ENCODE measurements at regions not wholly inside any gene's neighbourhood (a gene's known extent, or its start where the extent isn't known, plus 50 kb on each side); places are given as distances from the start of the nearest gene placed in this dataset.
"Not testable (repeated sequence)": the region's sequence is repeated elsewhere in the genome, so short reads cannot be mapped to it uniquely, and the experiment has no call there.

DNA sequence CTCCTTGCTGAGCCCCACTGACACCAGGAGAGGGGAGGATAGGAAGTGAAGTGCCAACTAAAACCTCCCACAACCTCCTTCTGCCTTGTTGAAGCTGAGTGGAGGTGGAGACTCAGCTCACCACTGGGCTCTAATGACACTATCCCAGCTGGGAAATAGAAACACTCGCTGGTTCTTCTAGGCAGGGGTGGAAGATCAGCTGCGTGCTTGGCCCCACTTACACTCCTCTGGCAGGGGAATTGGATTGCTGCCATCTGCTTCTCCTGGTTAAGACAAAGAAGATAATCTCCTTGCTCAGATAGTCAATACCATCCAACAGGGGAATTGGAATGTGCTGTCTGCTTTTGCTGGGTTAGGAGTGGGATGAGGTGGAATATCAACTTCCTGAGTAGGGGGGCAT is 392.5 kb downstream of the ZNF674 start:
- DNase-seq: no peak

DNA sequence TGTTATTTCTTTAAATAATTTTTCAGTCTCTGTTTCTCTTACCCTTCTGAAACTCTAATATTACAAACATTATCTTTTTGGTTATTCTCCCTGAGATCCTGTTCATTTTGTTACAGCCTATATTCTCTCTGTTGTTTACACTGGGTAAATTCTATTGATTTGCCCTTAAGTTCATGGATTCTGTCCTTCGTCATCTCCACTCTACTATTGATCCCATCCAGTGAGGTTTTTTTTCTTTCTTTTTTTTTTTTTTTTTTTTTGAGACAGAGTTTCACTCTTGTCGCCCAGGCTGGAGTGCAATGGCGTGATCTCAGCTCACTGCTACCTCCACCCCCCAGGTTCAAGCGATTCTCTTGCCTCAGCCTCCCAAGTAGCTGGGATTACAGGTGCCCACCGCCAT is 393.9 kb downstream of the ZNF674 start:
- not testable (repeated sequence) for DNase-seq

DNA sequence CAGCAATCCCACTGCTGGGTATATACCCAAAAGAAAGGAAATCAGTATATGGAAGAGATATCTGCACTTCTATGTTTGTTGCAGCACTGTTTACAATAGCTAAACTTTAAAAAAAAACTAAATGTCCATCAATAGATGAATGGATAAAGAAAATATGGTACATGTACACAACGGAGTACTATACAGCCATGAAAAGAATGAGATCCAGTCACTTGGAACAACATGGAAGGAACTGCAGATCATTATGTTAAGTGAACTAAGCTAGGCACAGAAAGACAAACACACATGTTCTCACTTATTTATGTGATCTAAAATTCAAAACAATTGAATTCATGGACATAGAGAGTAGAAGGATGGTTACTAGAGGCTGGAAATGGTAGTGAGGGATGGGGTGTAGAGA is 400.7 kb downstream of the ZNF674 start:
- no peak for DNase-seq

DNA sequence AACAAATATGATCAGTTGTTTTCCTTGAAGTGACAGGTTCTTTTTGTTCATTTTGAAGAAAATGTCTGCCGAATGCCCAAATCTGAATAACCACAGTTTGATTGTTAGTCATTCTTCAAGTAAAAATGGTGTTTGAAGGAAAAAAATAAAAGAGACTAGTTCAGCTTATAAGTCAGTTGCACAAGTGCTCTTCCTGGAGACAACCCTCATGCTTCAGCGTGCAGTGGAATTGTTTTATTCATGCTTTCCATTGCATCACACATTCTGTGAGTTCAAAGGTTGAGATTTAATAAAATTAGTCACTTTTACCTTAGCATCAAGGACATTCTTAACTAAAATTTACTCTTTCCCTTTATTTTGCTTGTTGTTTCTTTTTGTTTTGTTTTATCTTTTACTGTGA is 404.9 kb downstream of the ZNF674 start:
- DNase-seq: peak in 1 of 5 experiments; percentile 3

DNA sequence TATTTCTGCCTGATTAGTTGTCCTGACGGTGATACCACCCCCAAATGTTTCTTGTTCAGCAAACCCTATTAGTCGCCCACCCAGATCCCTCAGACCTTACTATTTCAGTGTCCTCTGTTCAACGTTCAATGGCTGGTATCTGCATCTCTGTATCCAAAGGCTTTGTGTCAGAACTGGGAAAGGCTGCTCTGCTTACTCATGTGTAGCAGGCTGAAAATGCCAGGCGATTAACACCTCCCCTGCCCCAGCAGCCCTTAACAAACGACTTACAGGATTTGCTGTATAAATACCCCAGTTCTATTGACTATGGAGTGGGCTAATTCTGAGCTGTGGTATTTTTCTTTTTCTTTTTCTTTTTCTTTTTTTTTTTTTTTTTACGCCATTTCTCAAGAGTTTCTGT is 415.0 kb downstream of the ZNF674 start:
- DNase-seq: no peak

DNA sequence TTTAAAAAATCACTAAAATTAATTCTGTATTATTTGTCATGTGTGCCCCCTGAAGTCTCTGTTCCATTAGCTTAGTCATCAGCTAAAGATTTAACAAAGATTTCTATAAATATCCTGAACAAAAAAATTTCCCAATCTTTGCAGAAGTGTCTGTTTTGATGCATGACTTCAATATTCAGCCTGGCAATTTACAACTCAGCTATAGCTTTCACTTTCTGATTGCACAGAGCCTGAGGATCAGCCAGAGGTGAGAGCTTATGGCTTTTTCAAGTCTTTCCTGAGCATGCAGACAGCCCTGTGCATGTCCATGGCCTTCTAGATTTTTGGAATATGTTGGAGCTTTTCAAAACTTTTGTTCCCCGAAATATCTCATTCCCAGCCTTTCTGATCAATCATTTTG is 420.1 kb downstream of the ZNF674 start:
- peak in 1 of 5 experiments; percentile 3 for DNase-seq

DNA sequence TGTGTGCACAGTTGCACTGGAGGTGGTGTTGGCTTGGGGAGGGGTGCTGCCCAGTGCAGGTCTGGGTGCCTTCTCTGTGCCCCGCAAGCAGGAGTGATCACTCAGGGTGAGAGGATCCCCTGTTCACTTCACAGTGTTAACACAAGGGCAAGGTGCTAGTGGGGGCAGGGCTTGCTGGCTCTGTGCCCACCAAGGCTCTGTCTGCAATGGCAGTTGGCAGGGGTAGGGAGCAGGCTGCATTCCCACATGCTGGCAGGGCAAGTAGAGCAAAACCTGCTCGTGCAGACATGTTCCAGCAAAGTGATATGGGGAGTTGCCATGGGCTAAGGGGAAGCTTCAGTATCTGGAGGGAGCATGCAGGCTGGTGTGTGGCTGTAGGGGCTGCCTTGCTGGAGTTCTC is 428.0 kb downstream of the ZNF674 start:
- no peak for DNase-seq

DNA sequence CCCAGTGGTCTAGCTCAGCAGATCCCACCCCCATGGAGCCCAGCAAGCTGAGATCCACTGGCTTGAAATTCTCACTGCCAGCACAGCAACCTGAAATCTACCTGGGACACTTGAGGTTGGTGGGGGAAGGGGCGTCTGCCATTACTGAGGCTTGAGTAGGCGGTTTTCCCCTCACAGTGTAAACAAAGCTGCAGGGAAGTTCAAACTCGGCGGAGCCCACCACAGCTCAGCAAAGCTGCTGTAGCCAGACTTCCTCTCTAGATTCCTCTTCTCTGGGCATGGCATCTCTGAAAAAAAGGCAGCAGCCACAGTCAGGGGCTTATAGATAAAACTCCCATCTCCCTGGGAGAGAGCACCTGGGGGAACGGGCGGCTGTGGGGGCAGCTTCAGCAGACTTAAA is 457.9 kb downstream of the ZNF674 start:
- not testable (repeated sequence) for DNase-seq

DNA sequence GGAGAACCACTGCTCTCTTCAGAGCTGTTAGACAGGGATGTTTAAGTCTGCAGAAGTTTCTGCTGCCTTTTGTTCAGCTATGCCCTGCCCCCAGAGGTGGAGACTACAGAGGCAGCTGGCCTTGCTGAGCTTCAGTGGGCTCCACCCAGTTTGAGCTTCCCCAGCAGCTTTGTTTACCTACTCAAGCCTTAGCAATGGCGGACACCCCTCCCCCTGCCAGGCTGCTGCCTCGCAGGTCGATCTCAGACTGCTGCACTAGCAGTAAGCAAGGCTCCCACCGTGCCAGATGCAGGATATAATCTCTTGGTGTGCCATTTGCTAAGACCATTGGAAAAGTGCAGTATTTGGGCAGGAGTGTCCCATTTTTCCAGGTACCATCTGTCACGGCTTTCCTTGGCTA is 465.1 kb downstream of the ZNF674 start:
- DNase-seq: not testable (repeated sequence)

DNA sequence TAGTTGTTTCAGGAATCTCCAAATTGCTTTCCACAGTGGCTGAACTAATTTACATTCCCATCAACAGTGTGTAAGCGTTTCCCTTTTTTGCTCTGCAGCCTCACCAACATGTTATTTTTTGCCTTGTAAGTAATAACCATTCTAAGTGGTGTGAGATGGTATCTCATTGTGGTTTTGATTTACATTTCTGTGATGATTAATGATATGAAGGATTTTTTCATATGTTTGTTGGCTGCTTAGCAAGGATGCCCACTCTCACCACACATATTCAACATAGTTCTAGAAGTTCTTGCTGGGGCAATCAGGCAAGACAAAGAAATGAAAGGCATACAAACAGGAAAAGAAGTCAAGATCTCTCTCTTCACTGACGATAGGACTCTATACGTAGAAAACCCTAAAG is 472.4 kb downstream of the ZNF674 start:
- peak in 1 of 5 experiments; percentile 60 for DNase-seq

DNA sequence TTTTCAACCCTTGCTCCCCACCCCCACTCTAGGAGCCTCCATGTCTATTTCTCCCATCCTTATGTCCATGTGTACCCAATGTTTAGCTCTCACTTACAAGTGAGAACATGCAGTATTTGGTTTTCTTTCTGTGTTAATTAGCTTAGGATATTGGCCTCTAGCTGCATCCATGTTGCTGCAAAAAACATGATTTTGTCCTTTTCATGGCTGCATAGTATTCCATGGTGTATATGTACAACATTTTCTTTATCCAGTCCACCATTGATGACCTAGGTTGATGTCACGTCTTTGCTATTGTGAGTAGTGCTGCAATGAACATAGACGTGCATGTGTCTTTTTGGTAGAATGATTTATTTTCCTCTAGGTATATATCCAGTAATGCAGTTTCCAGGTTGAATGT is 472.8 kb downstream of the ZNF674 start:
- no peak for DNase-seq

DNA sequence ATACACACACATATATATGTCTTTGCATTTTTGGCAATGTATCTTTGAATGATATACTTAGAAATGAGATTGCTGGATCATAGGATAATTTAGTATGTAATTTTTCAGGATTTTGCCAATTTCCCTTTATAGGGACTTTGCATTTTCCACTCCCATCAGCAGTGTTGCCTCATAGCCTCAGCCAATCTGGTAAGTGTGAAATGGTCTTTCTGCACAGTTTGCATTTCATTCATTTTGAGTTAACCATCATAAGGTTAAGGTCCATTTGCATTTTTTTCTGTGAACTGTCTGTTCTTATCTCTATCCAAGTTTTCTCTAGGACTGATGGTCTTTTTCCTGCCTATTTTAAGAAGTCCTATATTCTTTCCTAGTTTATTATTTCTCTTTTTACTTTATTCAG is 474.8 kb downstream of the ZNF674 start:
- DNase-seq: no peak

DNA sequence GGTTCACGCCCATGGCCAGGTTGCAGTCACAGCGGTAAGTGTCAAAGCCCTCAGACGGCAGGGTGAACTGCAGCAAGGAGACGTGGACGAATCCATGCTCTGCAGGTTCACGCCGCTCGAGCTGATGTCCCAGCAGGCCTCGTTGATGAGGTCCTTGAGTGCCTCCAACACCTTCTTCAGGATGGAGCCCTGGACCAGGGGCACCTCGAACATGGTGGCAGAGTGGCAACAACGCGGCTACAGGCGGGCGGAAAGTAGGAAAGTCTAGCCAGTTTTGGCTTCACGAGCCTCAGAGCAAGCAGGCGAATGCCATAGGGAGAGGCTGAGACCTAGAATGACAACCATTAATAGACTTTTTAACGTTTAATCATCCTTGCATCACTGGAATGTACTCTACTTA is 485.9 kb downstream of the ZNF674 start:
- no peak for DNase-seq

DNA sequence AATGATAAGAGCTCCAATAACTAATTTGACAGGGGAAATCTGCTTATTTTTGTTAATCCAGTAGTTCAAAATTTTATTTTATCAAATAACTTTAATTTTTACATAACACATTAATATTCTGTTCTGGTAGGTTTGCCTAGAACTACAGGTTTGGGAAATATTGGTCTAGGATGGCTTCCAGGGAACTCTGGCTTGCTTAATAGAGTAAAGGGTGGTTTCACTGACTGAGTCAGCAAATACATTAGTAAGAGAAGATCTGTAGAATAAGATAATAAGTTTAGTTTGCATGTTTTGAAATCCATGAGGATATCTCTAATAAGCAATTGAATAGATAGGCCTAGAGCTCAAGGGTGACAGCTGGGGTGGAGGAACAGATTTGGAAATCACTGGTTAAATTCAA is 500.7 kb downstream of the ZNF674 start:
- DNase-seq: no peak

DNA sequence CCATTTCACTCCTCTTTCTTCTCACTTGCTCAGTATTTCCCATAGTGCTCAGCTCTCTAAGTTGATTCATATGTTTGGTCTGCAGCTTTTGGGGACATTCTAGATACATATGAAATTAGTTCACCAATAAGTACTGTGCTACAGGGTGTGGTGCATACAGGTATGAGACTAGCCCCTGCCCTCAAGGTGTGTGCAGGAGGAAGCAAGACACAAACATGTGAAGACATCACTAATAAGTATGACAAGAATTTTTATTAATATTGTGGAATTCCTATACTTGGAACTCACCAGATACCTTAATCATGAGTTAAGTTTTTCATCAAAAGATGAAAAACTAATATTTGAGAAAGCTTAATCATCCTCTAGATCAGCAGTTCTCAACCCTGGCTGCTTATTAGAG is 505.2 kb downstream of the ZNF674 start:
- DNase-seq: no peak

DNA sequence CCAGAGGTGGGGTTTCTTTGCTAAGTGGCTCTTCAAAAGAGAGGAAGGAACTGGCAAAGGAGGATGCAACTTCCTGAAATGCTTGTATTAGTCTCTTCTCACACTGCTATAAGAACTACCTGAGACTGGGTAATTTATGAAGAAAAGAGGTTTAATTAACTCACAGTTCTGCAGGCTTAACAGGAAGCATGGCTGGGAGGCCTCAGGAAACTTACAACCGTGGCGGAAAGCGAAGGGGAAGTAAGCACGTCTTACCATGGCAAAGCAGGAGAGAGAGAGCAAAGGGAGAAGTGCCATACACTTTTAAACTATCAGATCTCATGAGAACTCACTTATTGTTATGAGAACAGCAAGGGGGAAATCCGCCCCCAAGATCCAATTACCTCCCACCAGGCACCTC is 505.7 kb downstream of the ZNF674 start:
- DNase-seq: no peak

DNA sequence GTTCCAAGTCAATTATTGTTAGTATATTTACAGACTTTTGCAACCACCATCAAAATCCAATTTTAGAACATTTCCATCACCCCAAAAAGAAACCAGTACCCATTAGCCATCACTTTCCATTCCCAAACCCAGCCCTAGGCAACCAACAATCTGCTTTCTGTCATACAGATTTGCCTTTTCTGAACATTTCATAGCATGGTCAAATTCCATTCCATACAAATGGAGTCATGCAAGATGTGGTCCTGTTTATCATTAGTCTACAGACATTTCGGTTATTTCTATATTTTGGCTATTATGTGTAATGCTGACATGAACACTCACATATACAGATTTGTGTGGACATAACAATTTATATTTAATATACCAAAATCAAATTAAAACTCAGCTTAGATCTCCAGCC is 508.7 kb downstream of the ZNF674 start:
- DNase-seq: no peak

DNA sequence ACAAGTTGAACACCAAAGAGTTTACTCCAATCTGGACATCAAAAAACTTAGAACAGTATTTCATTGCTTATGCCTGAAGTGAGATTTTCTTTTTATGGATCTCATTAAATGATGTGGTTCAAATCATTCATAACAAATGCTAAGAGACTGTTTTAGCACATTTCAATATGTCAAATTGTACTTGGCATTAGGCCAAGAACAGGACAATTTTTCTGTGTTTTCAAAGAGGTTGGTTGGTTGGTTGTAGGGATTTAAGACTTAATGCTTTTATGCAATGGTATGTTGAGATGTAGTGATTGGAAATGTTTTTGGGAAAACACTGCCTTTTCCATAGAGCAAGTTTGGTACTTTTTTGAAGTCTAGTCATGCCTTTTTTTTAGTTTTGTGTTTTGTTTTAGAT is 510.4 kb downstream of the ZNF674 start:
- DNase-seq: no peak

DNA sequence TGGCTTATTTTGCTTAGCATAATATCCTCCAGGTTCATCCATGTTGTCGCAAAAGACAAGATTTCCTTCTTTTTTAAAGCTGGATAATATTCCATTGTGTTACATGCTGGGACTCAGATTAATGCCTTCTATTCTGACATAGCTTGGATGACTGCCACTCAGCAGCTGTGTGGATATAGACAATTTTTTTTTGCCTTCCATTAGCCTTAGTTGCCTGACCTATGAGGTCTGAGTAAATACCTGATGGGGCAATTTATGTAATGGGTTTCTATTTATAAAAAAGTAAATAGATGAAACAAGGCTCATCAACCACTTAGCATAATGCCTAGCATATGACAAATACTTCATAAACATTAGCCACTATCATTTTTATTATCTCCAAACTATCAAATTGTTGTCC is 515.4 kb downstream of the ZNF674 start:
- DNase-seq: no peak

DNA sequence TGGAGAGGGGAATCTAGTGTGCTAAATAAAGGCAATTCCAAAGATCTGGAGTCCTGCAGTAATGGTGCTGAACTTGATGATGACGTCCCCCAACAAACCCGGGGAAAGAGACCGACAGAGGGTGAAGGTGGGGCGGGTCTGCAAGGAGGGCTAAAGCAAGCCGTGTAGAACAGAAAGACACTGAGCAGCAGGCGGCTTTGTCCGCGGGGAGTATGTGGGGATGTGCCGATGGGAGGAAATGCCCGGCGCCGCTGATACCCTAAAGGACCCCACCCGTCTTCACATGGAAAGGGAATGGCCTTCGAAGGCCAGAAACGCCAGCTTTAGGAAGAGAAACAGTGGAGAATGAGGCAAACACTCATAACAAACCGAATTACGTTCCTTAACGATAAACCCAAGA is 528.9 kb downstream of the ZNF674 start:
- DNase-seq: no peak

DNA sequence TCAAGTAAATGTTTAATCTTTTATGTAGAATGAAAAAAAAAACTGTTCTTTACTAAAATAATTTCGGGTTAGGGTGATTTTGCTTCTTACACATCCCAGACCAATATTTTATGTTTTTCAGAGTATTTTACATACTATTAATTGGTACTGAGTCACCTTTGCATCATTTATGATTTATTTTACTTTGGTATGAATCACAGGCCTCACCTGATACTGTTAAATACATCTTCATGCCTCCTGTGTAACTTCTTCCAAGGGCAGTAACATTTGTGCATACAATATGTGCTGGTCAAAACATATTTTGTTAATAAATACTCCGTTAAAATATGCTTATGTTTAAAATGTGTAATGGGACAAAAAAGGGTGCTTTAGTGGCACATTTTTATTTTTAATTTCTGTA is 529.6 kb downstream of the ZNF674 start:
- DNase-seq: no peak

DNA sequence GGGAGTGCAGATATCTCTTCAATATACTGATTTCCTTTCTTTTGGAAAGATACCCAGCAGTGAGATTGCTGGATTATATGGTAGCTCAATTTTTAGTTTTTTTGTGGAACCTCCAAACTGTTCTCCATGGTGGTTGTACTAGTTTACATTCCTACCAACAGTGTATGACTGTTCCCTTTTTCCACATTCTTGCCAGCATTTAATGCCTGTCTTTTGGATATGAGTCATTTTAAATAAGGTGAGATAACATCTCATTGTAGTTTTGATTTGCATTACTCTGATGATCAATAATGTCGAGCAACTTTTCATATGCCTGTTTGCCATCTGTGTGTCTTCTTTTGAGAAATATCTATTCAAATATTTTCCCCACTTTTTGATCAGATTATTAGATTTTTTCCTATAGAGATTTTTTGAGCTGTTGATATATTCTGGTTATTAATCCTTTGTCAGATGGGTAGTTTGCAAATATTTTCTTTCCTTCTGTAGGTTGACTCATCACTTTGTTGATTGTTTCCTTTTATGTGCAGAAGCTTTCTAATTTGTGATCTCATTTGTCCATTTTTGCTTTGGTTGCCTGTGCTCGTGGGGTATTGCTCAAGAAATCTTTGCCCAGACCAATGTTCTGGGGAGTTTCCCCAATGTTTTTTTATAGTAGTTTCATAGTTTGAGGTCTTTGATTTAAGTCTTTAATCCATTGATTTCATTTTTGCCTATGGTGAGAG is 552.7 kb downstream of the ZNF674 start:
- DNase-seq: no peak

DNA sequence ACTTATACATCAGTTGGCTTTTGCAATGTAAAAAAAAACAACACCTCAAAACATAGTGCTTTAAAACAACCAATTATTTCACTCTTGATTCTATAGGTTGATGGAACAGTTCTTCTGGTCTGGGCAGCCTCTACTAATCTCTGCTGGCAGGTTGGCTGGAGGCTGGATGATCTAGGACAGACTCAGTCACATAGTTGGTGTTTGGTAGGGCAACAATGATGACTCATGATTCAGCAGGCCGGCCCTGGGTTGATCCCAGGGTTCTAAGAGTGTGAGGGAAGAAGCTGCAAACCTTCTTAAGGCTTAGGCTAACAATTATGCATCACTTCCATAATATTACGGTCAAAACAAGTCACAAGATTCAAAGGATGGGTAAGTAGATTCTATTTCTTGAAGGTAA is 558.2 kb downstream of the ZNF674 start:
- DNase-seq: no peak

DNA sequence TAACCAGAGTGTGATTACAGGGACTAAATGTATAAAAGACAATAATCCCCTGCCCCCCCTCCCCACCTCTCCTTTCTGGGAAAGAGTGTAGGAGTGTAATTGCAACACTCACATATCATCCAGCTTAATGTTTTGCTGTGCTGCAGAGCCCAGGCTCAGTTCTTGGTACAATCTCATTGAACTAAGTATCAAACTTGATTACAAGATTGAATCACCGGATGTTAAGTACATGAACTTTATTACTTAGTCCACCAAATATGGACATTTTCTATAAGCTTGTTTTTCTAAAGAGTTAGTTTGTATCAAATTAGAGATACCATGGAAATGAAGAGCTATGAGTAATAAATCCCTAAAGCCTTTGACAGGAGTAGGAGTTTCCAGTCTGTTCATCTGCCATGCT is 559.1 kb downstream of the ZNF674 start:
- no peak for DNase-seq

DNA sequence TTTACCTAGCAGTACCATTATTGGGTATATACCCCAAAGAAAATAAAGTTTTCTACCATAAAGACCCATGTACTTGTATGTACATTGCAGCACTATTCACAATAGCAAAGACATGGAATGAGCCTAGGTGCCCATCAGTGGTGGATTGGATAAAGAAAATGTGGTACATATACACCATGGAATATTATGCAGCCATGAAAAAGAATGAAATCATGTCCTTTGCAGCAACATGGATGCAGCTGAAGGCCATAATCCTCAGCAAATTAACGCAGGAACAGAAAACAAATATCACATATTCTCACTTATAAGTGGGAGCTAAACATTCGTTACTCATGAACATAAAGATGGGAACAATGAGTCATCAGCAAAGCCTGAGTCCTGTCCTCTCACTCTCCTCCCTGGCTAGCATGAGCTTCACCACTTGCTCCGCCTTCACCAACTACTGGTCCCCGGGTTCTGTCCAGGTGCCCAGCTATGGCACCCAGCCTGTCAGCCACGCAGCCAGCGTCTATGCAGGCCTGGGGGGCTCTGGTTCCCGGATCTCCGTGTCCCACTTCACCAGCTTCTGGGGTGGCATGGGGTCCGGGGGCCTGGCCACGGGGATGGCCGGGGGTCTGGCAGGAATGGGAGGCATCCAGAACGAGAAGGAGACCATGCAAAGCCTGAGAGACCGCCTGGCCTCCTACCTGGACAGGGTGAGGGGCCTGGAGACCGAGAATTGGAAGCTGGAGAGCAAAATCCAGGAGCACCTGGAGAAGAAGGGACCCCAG is 562.1 kb downstream of the ZNF674 start:
- DNase-seq: not testable (repeated sequence)

Data from T-helper 2 cell (primary cell).